Mucosa of rectum (tissue), 2 donors: ENCODE measurements at regions not wholly inside any gene's neighbourhood (a gene's known extent, or its start where the extent isn't known, plus 50 kb on each side); places are given as distances from the start of the nearest gene placed in this dataset.
"Not testable (repeated sequence)": the region's sequence is repeated elsewhere in the genome, so short reads cannot be mapped to it uniquely, and the experiment has no call there.

Experiments used
- H3K27ac ChIP-seq, 2 donors: one replicate each; pipeline ENCODE4 v1.7.0; 2013; ENCODE audit warnings: inconsistent platforms in 2 of 2, low read depth in 2 of 2, low read length in 2 of 2
- H3K27me3 ChIP-seq, 2 donors: one replicate each; pipeline ENCODE4 v1.7.0; 2013; ENCODE audit warnings: low read length in 2 of 2; ENCODE audit not compliant: control insufficient read depth in 2 of 2, insufficient read depth in 2 of 2
- H3K36me3 ChIP-seq, 2 donors: one replicate each; pipeline ENCODE4 v1.7.0; 2013; ENCODE audit warnings: low read length in 2 of 2; ENCODE audit not compliant: control insufficient read depth in 2 of 2, insufficient read depth in 2 of 2
- H3K4me1 ChIP-seq, 2 donors: one replicate each; pipeline ENCODE4 v1.7.0; 2013; ENCODE audit warnings: low read length in 2 of 2, mild to moderate bottlenecking in 1 of 2; ENCODE audit not compliant: control insufficient read depth in 2 of 2, insufficient read depth in 2 of 2
- H3K4me3 ChIP-seq, 2 donors: one replicate each; pipeline ENCODE4 v1.7.0; 2013; ENCODE audit warnings: low read length in 2 of 2
- H3K9ac ChIP-seq, 2 donors: one replicate each; pipeline ENCODE4 v1.7.0; 2013; ENCODE audit warnings: low read length in 2 of 2, low read depth in 1 of 2, mild to moderate bottlenecking in 1 of 2
- H3K9me3 ChIP-seq, 2 donors: one replicate each; pipeline ENCODE4 v1.7.0; 2013; ENCODE audit warnings: low read length in 2 of 2; ENCODE audit not compliant: control insufficient read depth in 2 of 2
- donor health status: healthy.
- donor health status: Normal muscosa, but diverticular disease.

DNA sequence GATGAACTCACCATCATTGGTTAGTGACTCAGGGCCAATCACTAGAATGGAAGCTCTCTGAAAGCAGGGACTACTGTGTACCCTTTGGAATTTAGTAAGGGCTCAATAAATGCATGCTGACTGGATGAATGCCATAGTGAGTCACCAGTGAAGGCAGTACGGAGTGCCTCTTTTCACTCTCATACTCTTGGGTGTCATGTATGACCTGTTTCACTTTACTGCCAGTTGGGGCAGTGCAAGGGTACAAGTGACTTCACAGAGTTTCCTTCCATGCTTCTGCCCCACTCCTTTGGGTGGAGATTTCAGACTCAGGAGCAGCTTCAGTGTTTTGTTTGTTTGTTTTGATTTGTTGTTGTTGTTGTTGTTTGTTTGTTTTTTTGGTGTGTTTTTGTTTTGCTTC is 57.7 kb downstream of the SOX3 start:
- Histone ChIP-seq H3K4me3 (no peak overlapping the region), H3K36me3 (no peaks in the 10 kb centered on the region), H3K4me1 (no peaks in the 10 kb centered on the region), H3K9me3 (no peaks in the 10 kb centered on the region), H3K27me3 (no peaks in the 10 kb centered on the region), H3K9ac (no peak overlapping the region), H3K27ac (no peak overlapping the region)

DNA sequence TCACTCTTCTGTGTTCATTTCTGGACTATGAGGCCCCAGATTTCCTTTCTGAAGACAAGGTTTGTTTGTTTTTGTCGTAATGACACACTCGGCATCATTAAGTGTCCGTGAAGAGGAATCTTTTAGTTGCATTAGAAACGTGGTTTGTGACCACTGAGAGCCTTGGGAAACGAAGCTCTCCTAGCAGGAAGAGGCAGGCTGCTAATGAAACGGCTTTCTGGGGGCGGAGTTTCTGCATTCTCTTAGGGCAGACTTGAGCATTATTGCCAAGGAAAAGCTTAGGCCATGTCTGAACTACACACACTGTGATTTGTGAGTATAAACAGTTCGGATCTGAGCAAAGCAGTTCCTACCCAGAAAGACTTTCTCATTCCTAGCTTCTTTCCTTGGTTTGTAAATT is 64.0 kb downstream of the SOX3 start:
- Histone ChIP-seq H3K9ac (no peak overlapping the region), H3K4me1 (no peaks in the 10 kb centered on the region), H3K36me3 (no peaks in the 10 kb centered on the region), H3K4me3 (no peak overlapping the region), H3K9me3 (no peaks in the 10 kb centered on the region), H3K27me3 (no peaks in the 10 kb centered on the region), H3K27ac (no peak overlapping the region)

DNA sequence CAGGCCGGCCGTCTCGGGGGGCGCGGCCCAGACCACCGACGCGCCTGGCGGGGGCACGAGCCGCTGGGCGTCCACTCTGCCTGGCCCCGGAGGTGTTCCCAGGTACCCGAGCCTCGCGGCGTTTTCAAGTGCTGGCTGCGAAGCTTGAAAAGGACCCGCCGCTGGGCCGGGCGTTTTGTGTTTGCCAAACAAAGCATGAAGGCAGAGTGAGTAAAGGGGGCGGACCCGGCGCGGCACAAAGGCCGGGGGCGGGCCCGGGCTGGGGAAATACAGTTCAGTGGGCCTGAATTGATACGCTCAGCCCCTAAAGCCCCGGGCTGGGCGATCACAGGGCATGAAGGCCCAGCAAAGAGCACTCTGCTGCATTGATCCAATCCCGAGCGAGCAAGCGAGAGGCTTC is 65.4 kb downstream of the SOX3 start:
- Histone ChIP-seq H3K27ac (no peak overlapping the region), H3K9ac (no peak overlapping the region), H3K27me3 (no peaks in the 10 kb centered on the region), H3K4me3 (no peak overlapping the region), H3K36me3 (no peaks in the 10 kb centered on the region), H3K9me3 (no peaks in the 10 kb centered on the region), H3K4me1 (no peaks in the 10 kb centered on the region)

DNA sequence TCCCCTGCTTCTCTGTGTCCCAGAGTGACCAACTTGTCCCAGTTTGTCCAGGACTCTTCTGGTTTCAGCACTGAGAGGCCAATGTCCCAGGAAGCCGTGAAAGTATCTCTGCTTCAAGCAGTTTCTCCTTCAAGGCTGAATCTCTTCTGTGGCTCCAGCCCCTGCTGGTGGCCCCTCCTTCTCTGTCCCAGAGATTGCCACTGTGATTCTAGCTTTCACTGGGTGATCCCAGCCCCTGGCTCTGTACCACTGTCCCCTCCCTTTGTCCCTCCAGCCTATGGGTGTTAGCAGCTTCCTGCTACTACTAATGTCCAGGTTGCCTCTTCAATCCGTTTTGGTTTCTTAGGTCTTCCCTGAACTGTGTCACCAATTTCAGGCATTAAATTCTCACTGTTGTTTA is 70.5 kb downstream of the SOX3 start:
- Histone ChIP-seq H3K27ac (no peak overlapping the region), H3K9me3 (no peaks in the 10 kb centered on the region), H3K4me3 (no peak overlapping the region), H3K9ac (no peak overlapping the region), H3K27me3 (peaks cover 0 to 2% of the 10 kb centered on the region in 2 donors), H3K36me3 (no peaks in the 10 kb centered on the region), H3K4me1 (no peaks in the 10 kb centered on the region)

DNA sequence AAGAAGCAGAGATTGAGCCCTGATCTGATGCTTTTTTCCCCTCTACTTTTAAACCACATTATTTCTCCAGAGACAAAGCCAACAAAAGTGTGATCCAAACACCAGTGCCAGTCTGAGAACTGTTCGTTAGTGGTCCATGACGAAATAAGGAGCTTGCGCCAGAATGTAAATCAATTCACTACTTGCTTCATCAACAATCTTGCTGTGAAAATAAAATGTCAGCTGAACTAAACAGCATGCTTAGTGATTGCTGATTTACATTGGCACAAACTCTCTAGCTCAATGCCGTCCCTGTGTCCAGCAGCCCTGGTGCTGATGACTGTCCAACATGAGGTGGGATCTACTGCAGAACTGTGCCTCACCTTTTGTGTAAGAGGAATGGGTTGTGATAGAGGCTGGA is 71.3 kb downstream of the SOX3 start:
- H3K4me3 ChIP-seq, result no peak overlapping the region
- H3K9me3 ChIP-seq, result no peaks in the 10 kb centered on the region
- H3K27me3 ChIP-seq, result peaks cover 0 to 2% of the 10 kb centered on the region in 2 donors
- H3K9ac ChIP-seq, result no peak overlapping the region
- H3K27ac ChIP-seq, result no peak overlapping the region
- H3K36me3 ChIP-seq, result no peaks in the 10 kb centered on the region
- no peaks in the 10 kb centered on the region for H3K4me1 ChIP-seq

DNA sequence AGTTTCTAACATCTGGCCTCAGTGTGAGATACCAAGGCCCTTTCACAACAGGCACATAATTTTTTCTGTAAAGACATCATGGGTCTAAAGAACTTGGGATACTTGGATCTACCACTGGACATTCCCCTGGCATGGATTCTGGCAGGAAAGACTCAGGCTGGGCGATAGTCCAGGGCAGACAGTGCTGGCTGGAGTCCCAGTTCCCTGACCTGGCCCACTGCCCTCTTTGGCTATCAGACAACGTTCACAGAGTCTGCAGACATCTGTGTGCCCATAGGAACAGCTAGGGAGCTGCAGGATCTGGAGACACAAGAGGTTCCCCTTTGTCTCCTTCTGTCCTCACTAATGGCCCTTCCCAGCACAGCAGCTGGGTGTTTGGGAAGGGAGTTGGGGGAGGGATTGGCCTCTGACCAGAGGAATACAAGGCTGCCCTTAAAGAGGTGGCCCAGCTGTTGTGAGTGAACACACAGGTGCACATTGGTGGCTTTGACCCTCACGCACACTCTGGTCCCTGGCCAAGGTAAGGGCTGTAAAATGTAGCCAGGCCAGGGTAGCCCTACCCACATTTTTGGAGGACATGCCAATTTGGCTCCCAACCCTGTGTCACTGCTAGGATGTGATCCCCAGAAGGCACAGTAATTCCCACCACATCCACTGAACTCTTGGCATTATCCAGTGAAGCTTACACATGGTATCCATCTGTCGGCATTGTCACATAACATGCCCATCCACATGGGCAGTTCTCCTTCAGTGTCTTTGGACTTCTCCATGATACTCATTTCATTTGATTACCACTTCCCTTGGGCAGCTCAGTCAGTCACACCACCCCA is 72.3 kb downstream of the SOX3 start:
- Histone ChIP-seq H3K27me3 (peaks cover 0 to 2% of the 10 kb centered on the region in 2 donors), H3K36me3 (no peaks in the 10 kb centered on the region), H3K4me1 (no peaks in the 10 kb centered on the region), H3K4me3 (no peak overlapping the region), H3K9me3 (no peaks in the 10 kb centered on the region), H3K9ac (no peak overlapping the region), H3K27ac (no peak overlapping the region)

DNA sequence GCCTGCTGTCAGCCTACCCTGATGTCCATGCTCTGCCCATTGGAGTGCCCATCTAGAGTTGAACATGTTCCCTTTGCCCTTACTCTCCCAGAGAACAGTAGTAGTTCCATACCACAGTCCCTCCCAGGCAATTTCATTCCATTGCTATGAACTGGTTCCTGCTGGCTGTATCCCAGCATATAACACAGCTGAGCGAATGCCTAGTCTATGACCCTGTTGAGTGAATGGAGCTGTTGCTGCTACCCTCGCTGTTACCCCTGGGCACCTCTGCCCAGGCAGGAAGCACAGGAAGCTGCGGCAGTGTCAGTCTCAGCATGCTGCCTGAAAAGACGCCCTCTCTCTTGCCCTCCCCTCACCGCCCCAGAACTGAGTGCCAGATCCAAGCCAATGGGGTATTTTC is 73.3 kb downstream of the SOX3 start:
- H3K27ac ChIP-seq, result no peak overlapping the region
- H3K9me3 ChIP-seq, result no peaks in the 10 kb centered on the region
- H3K9ac ChIP-seq, result no peak overlapping the region
- H3K4me1 ChIP-seq, result no peaks in the 10 kb centered on the region
- H3K4me3 ChIP-seq, result no peak overlapping the region
- peaks cover 0 to 2% of the 10 kb centered on the region in 2 donors for H3K27me3 ChIP-seq
- H3K36me3 ChIP-seq, result no peaks in the 10 kb centered on the region

DNA sequence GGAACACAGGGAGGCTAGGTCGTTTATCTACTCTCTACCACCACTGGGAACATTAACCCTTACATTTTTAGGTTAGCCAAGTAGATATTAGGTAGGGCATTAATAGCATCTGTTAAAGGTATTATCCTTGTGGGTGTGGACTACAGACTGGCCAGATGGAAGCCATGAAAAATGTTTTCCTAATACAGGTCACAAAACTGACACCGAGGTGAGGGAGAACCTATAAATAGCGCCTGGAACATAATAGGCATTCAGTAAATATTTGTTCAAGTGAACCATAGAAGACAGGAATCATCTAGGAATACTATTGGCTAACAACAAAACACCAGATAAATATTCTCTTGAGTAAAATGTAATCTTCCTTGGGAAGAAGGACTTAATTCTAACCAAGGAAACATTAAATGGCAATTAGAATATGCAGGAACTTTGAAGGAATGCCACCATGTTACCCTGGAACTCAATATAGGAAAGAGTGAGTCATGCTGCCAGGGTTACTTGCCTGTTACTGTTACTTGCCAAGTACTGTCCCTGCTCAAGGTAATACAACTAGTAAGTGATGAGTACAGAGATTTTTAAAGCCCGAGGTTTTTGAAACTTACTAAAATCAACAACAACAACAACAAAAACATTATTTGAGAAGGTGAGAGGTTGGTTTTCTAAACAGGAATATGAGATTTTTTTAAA is 79.0 kb downstream of the SOX3 start:
- no peak overlapping the region for H3K9ac ChIP-seq
- H3K4me3 ChIP-seq, result no peak overlapping the region
- no peak overlapping the region for H3K27ac ChIP-seq
- H3K27me3 ChIP-seq, result no peaks in the 10 kb centered on the region
- H3K4me1 ChIP-seq, result no peaks in the 10 kb centered on the region
- no peaks in the 10 kb centered on the region for H3K9me3 ChIP-seq
- H3K36me3 ChIP-seq, result no peaks in the 10 kb centered on the region

DNA sequence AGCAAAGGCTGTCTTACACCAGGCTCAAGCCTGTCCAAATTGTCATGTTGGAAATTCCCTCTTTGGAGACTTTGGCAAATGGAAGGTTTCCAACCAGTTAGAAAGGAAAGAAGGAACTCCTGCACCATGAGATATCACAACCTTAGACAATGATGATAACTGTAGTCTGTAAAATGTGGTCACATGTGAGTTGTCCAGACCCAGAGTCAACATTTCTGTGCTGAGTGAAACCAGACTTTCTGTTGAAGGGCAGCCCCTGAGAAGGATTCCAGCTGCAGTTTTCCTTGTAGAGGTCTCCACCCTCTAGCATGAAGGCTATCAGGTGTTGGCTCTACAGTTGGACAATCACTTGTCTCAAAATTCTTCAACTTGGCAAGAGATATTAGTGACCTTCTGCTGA is 82.4 kb downstream of the SOX3 start:
- H3K9ac ChIP-seq, result no peak overlapping the region

DNA sequence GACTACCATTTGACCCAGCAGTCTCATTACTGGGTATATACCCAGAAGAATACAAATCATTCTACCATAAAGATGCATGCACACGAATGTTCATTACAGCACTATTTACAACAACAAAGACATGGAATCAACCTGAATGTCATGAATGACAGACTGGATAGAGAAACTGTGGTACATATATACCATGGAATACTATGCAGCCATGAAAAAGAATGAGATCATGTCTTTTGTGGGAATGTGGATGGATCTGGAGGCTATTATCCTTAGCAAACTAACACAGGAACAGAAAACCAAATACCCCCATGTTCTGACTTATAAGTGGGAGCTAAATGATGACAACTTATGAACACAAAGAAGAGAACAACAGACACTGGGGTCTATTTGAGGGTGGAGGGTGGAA is 102.7 kb downstream of the SOX3 start:
- not testable (repeated sequence) for H3K27ac ChIP-seq, H3K36me3 ChIP-seq, H3K9ac ChIP-seq, H3K4me1 ChIP-seq, H3K4me3 ChIP-seq, H3K9me3 ChIP-seq, H3K27me3 ChIP-seq

More for the DNA sequence above, 82.4 kb downstream of the SOX3 start:
- no peak overlapping the region for H3K27ac ChIP-seq
- no peaks in the 10 kb centered on the region for H3K36me3 ChIP-seq
- no peaks in the 10 kb centered on the region for H3K9me3 ChIP-seq
- no peak overlapping the region for H3K4me3 ChIP-seq
- no peaks in the 10 kb centered on the region for H3K27me3 ChIP-seq
- no peaks in the 10 kb centered on the region for H3K4me1 ChIP-seq
